GM12874 (cell line): ENCODE measurements at regions not wholly inside any gene's neighbourhood (a gene's known extent, or its start where the extent isn't known, plus 50 kb on each side); places are given as distances from the start of the nearest gene placed in this dataset.

Experiments used
- CTCF ChIP-seq: IDR thresholded peaks from 2 replicates; pipeline ENCODE4 v1.5.1; 2011; ENCODE audit warnings: low read depth, mild to moderate bottlenecking, control low read depth, low read length, moderate library complexity; ENCODE audit not compliant: insufficient read depth

- no peak for TF ChIP-seq CTCF
Observed at GRCh38 chr13:76225815-76226489, 589.8 kb downstream of the LMO7 start.

GRCh38 chr13:76223999-76224398 lies 587.9 kb downstream of the LMO7 start:
- no peak for TF ChIP-seq CTCF

- TF ChIP-seq CTCF = no peak
Observed at GRCh38 chr13:76223565-76223964, 587.4 kb downstream of the LMO7 start.

- TF ChIP-seq CTCF = no peak
Observed at GRCh38 chr13:76222511-76222910, 586.4 kb downstream of the LMO7 start.

GRCh38 chr13:76216729-76217128 lies 580.6 kb downstream of the LMO7 start:
- no peak for TF ChIP-seq CTCF

- TF ChIP-seq CTCF = no peak
Observed at GRCh38 chr13:76214001-76214400, 577.9 kb downstream of the LMO7 start.

GRCh38 chr13:76213423-76213904 lies 577.3 kb downstream of the LMO7 start:
- no peak for TF ChIP-seq CTCF
